Endodermal cell (in vitro differentiated cells): ENCODE measurements at regions not wholly inside any gene's neighbourhood (a gene's known extent, or its start where the extent isn't known, plus 50 kb on each side); places are given as distances from the start of the nearest gene placed in this dataset.

Source experiments
- DNase-seq: peaks from one replicate; pipeline ENCODE4 v3.0.0-alpha.2; 2017
- H3K27ac ChIP-seq: 2 replicates; pipeline ENCODE4 v1.5.1; 2013; ENCODE audit warnings: mild to moderate bottlenecking, low read depth, low read length, moderate library complexity
- H3K27me3 ChIP-seq: 2 replicates; pipeline ENCODE4 v1.6.1; 2013; ENCODE audit warnings: mild to moderate bottlenecking, low read length, moderate library complexity; ENCODE audit not compliant: insufficient read depth, control insufficient read depth, poor library complexity, severe bottlenecking
- H3K36me3 ChIP-seq: 2 replicates; pipeline ENCODE4 v1.7.0; 2013; ENCODE audit warnings: mild to moderate bottlenecking, low read length, moderate library complexity; ENCODE audit not compliant: control insufficient read depth, insufficient read depth
- H3K4me1 ChIP-seq: one replicate; pipeline ENCODE4 v1.7.0; 2013; ENCODE audit warnings: low read length; ENCODE audit not compliant: control insufficient read depth, insufficient read depth
- H3K4me3 ChIP-seq: 2 replicates; pipeline ENCODE4 v1.5.1; 2013; ENCODE audit warnings: mild to moderate bottlenecking, low read length, moderate library complexity
- H3K9ac ChIP-seq: 2 replicates; pipeline ENCODE4 v1.6.1; 2013; ENCODE audit warnings: mild to moderate bottlenecking, low read length, moderate library complexity; ENCODE audit not compliant: poor library complexity, severe bottlenecking; ENCODE audit errors: extremely low read depth
- H3K9me3 ChIP-seq: 2 replicates; pipeline ENCODE4 v1.6.1; 2013; ENCODE audit warnings: mild to moderate bottlenecking, low read length, moderate library complexity; ENCODE audit not compliant: control insufficient read depth
- H3K27ac Mint-ChIP-seq: 2 replicates; pipeline ENCODE4 v1.8.0; 2020; ENCODE audit warnings: mixed read lengths
- H3K27me3 Mint-ChIP-seq: 2 replicates; pipeline ENCODE4 v1.8.0; 2021; ENCODE audit warnings: mild to moderate bottlenecking, mixed read lengths; ENCODE audit not compliant: insufficient read depth
- H3K36me3 Mint-ChIP-seq: 2 replicates; pipeline ENCODE4 v1.8.0; 2020; ENCODE audit warnings: low read depth, mixed read lengths
- H3K4me1 Mint-ChIP-seq: 2 replicates; pipeline ENCODE4 v1.8.0; 2020; ENCODE audit warnings: mixed read lengths
- H3K4me3 Mint-ChIP-seq: 2 replicates; pipeline ENCODE4 v1.8.0; 2020; ENCODE audit warnings: mild to moderate bottlenecking, moderate library complexity, mixed read lengths
- H3K9me3 Mint-ChIP-seq: 2 replicates; pipeline ENCODE4 v1.8.0; 2020; ENCODE audit warnings: mild to moderate bottlenecking, mixed read lengths
- WGBS, 2 experiments: methylation state at CpG; one replicate each; pipeline versions ENCODE4 v1.1.5 to v1.1.7; 2013; ENCODE audit warnings: missing lambda C conversion rate in 2 of 2, mixed read lengths in 1 of 2; ENCODE audit not compliant: insufficient coverage in 1 of 2, insufficient read length in 1 of 2; 5-methylcytosine and 5-hydroxymethylcytosine counted together
- TF ChIP-seq, protein P1 (sequence below): fragments of 200-600 bp; sonication (generic); conservative IDR thresholded peaks from 2 replicates; pipeline ENCODE4 v1.5.0; 2021; ENCODE audit warnings: antibody characterized with exemption, mild to moderate bottlenecking

DNA sequence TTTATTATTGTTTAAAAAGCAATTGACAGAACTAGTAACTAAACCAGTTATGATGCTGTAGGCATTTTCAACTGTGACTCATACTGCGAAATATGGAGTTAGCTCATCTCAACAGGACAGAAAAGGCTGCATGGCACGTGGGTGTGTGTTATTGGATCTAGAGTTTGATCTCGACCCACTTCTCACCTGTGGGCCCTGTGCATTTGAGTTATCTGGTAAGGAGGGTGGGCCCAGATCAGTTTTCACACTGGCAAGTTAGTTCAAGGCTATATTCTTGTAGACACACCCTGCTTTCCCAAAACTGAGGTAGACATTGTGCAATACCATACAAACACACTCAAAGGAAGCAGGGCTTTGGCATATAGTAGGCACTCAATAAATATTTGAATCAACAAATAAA is 71.3 kb upstream of the PRDX6 start:
- Mint-ChIP-seq H3K27me3 (no peaks in the 10 kb centered on the region), H3K36me3 (peaks cover 16% of the 10 kb centered on the region), H3K4me1 (peaks cover 7% of the 10 kb centered on the region), H3K27ac (no peak overlapping the region), H3K9me3 (no peaks in the 10 kb centered on the region), H3K4me3 (no peak overlapping the region)
- DNase-seq, result no peak
- no peaks in the 10 kb centered on the region for H3K36me3 ChIP-seq
- no peaks in the 10 kb centered on the region for H3K27me3 ChIP-seq
- H3K27ac ChIP-seq, result no peak overlapping the region
- no peaks in the 10 kb centered on the region for H3K4me1 ChIP-seq
- no peaks in the 10 kb centered on the region for H3K9me3 ChIP-seq
- WGBS, 2 experiments, result 87 to 94% methylated on average over 2 to 3 of the region's 3 CpGs
- TF ChIP-seq, protein P1, sequence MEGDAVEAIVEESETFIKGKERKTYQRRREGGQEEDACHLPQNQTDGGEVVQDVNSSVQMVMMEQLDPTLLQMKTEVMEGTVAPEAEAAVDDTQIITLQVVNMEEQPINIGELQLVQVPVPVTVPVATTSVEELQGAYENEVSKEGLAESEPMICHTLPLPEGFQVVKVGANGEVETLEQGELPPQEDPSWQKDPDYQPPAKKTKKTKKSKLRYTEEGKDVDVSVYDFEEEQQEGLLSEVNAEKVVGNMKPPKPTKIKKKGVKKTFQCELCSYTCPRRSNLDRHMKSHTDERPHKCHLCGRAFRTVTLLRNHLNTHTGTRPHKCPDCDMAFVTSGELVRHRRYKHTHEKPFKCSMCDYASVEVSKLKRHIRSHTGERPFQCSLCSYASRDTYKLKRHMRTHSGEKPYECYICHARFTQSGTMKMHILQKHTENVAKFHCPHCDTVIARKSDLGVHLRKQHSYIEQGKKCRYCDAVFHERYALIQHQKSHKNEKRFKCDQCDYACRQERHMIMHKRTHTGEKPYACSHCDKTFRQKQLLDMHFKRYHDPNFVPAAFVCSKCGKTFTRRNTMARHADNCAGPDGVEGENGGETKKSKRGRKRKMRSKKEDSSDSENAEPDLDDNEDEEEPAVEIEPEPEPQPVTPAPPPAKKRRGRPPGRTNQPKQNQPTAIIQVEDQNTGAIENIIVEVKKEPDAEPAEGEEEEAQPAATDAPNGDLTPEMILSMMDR, result no peak
- H3K4me3 ChIP-seq, result no peak overlapping the region
- H3K9ac ChIP-seq, result no peak overlapping the region

DNA sequence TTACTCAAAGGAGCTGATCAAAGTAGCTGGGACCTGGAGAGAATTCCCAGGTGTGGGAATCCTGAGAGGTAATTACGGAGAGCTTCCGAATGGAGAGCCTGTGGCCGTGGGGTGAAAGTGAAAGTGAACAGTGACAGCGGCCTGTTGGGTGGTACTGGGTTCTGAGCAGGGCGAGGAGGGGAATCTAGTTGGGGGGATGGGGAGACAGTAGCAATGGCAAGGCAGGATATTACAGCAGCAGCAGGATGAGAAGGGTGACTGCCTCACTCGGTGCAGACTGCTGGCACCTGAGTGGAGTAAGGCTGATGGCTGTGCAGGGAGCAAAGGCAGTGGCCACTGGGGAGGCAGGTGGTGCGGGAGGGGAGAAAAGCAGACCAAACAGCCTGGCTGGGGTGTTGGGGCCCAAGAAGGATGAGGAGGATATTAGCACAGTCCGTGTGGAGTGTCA is 70.3 kb upstream of the PRDX6 start:
- no peaks in the 10 kb centered on the region for H3K4me1 ChIP-seq
- WGBS, 2 experiments, result 90 to 93% methylated on average over 1 to 8 of the region's 8 CpGs
- Mint-ChIP-seq H3K27ac (no peak overlapping the region), H3K4me1 (peaks cover 7% of the 10 kb centered on the region), H3K4me3 (no peak overlapping the region), H3K36me3 (peaks cover 16% of the 10 kb centered on the region), H3K9me3 (no peaks in the 10 kb centered on the region), H3K27me3 (no peaks in the 10 kb centered on the region)
- H3K36me3 ChIP-seq, result no peaks in the 10 kb centered on the region
- H3K9me3 ChIP-seq, result no peaks in the 10 kb centered on the region
- H3K27me3 ChIP-seq, result no peaks in the 10 kb centered on the region
- H3K4me3 ChIP-seq, result no peak overlapping the region
- no peak for DNase-seq
- TF ChIP-seq, protein P1, result no peak
- H3K9ac ChIP-seq, result no peak overlapping the region
- no peak overlapping the region for H3K27ac ChIP-seq

DNA sequence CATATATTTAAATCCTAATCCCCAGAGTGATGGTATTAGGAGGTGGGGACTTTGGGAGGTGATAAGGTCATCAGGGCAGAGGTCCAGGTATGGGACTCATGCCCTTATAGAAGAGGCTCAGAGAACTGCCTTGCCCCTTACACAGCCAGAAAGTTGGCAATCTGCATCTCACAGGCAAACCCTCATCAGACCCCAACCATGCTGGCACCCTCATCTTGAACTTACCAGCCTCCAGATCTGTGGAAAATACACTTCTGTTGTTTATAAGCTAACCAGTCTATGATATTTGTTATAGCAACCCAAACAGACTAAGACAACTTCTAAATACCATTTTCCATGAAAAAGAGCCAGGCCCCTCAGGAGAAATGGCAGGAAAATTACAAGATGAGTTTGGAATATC is 69.3 kb upstream of the PRDX6 start:
- Mint-ChIP-seq H3K36me3 (peaks cover 13% of the 10 kb centered on the region), H3K9me3 (no peaks in the 10 kb centered on the region), H3K27me3 (no peaks in the 10 kb centered on the region), H3K27ac (no peak overlapping the region), H3K4me1 (peaks cover 7% of the 10 kb centered on the region), H3K4me3 (no peak overlapping the region)
- TF ChIP-seq, protein P1, result no peak
- Histone ChIP-seq H3K36me3 (no peaks in the 10 kb centered on the region), H3K4me1 (no peaks in the 10 kb centered on the region), H3K9me3 (no peaks in the 10 kb centered on the region), H3K27me3 (no peaks in the 10 kb centered on the region), H3K4me3 (no peak overlapping the region), H3K27ac (no peak overlapping the region), H3K9ac (no peak overlapping the region)
- DNase-seq, result no peak
